Right atrium auricular region (tissue), 2 donors: ENCODE measurements at regions not wholly inside any gene's neighbourhood (a gene's known extent, or its start where the extent isn't known, plus 50 kb on each side); places are given as distances from the start of the nearest gene placed in this dataset.

Experiments used
- DNase-seq: peaks from one replicate; pipeline ENCODE4 v3.0.0-alpha.2; 2019; ENCODE audit warnings: low spot score
- H3K27ac ChIP-seq, 2 donors: fragments of 200-600 bp; sonication (generic); 1 replicate in 1 of 2; 2 replicates in 1 of 2; pipeline ENCODE4 v1.5.1; 2016 to 2019
- H3K27me3 ChIP-seq, 2 donors: fragments of 200-600 bp; sonication (generic); one replicate each; pipeline versions ENCODE4 v1.5.1 to v1.6.0; 2017 to 2019
- H3K36me3 ChIP-seq: fragments of 200-600 bp; sonication (generic); one replicate; pipeline ENCODE4 v1.5.1; 2016
- H3K4me1 ChIP-seq, 2 donors: fragments of 200-600 bp; sonication (generic); one replicate each; pipeline versions ENCODE4 v1.5.1 to v1.6.0; 2017 to 2019
- H3K4me3 ChIP-seq, 2 donors: fragments of 200-600 bp; sonication (generic); 1 replicate in 1 of 2; 2 replicates in 1 of 2; pipeline ENCODE4 v1.5.1; 2017 to 2019; ENCODE audit warnings: mild to moderate bottlenecking in 1 of 2, moderate library complexity in 1 of 2
- H3K9me3 ChIP-seq, 2 donors: fragments of 200-600 bp; sonication (generic); one replicate each; pipeline ENCODE4 v1.5.1; 2019
- CTCF ChIP-seq, 2 donors: fragments of 200-600 bp; sonication (generic); IDR thresholded peaks; one replicate each; pipeline ENCODE4 v1.5.1; 2019; ENCODE audit warnings: antibody characterized with exemption in 2 of 2

DNA sequence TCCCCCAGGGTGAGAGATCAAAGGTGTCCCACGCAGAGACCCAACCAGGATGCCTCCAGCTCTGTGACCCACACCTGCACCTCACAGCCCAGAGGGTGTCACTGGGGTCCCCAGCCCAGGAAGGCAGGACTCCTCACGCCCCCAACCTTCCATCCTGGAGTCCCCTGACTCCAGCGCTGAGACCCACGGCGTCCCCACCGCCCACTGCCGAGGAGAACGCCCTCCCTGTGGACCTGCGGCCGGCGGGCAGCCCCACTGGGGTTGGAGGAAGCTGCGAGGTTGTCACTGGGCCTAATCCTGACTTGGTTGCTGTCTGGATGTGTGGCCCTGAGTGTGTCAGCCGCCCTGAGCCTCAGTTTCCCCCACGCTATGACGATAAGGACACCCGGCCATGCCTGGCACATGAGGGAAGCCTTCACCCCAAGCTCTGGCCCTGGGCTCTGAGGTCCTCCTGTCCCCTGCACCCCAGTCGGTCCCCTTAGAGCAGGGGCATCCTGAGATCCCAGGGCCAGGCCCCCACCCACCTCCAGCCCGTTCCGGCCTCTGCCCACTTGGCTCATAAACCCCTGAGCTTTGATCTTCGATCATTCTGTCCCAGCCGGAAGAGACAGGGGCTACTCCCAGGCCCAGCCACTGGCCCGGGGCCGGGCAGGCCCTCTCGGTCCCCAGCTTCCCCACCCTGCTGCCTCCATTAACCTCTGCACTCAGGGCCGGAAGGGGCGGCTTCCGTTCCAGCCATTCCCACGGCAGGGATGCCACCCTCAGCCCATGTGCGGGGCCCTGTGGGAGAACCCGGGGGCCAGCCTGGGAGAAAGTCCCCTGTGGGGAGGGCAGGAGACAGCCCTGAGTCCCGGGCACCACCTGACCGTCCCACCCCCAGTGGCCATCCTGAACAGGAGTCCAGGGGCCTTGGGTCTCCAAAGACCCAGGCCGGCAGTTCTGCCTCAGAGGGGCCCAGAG lies 113.2 kb downstream of the MICALL2 start:
- Histone ChIP-seq H3K4me1 (no peaks in the 10 kb centered on the region), H3K9me3 (no peaks in the 10 kb centered on the region), H3K27ac (no peak overlapping the region), H3K36me3 (no peaks in the 10 kb centered on the region), H3K4me3 (no peak overlapping the region), H3K27me3 (no peaks in the 10 kb centered on the region)
- DNase-seq, result no peak
- TF ChIP-seq CTCF (IDR thresholded peaks at IDR 0.05), result no peak

DNA sequence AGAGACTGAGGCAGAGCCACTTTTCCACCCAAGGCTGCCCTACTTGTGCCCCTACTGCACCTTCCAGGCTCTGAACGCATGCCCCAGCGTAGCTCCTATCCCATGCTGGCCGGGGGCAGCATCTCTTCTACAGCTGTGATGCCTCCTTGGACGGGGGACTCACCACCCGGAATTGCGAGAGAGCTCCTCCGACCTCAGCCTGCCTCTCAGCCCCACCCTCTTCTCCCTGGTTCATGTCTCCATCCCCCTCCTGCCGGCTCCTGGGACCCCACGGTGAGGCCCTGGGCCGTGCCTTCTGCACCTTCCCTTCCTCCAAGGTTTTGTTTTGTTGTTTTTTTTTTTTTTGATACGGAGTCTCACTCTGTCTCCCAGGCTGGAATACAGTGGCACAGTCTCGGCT lies 112.4 kb downstream of the MICALL2 start:
- TF ChIP-seq CTCF (IDR thresholded peaks at IDR 0.05), result no peak
- no peaks in the 10 kb centered on the region for H3K27me3 ChIP-seq
- no peaks in the 10 kb centered on the region for H3K36me3 ChIP-seq
- no peaks in the 10 kb centered on the region for H3K9me3 ChIP-seq
- no peak for DNase-seq
- no peak overlapping the region for H3K27ac ChIP-seq
- H3K4me3 ChIP-seq, result no peak overlapping the region
- no peaks in the 10 kb centered on the region for H3K4me1 ChIP-seq

DNA sequence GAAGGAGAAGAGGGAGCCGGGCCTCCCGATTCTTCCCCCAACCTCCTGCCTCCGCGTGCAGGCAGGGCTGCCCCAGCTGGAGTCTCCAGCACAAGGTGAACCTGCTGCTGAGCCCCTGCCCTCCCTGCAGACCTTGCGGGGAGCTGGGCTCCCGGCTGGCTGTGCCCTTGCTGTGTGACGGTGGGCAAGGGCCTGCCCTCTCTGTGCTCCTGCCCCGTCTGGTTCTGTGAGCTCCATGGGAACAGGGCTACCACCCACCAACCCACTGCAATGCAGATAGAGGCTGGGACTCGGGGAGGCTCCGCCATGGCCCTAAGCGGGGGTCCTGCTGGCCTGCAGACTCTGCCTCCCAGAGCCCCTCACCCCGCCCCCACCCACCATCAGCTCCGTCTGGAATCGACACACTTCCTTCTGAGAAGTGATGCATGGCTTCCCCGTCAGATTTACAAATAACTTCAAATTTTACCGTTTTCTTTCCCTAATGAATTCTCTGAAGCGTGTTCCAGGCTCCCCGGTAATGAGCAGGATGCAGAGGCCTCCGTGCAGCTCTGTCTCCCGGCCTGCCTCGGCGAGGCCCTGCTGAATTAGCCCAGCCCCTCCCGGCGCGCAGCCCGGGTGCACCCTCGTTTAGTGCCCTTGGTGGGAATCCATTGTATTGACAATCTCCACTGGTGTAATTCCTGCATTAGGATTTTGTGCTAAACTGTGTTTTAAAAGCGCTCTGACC lies 111.0 kb downstream of the MICALL2 start:
- Histone ChIP-seq H3K36me3 (no peaks in the 10 kb centered on the region), H3K9me3 (no peaks in the 10 kb centered on the region), H3K4me3 (no peak overlapping the region), H3K27me3 (no peaks in the 10 kb centered on the region), H3K4me1 (no peaks in the 10 kb centered on the region), H3K27ac (no peak overlapping the region)
- TF ChIP-seq CTCF (IDR thresholded peaks at IDR 0.05), result no peak
- no peak for DNase-seq

- no peak overlapping the region for H3K4me3 ChIP-seq
- no peaks in the 10 kb centered on the region for H3K27me3 ChIP-seq
- H3K36me3 ChIP-seq, result no peaks in the 10 kb centered on the region
- no peak for DNase-seq
- no peak overlapping the region for H3K27ac ChIP-seq
- no peak for TF ChIP-seq CTCF (IDR thresholded peaks at IDR 0.05)
- H3K9me3 ChIP-seq, result no peaks in the 10 kb centered on the region
- H3K4me1 ChIP-seq, result no peaks in the 10 kb centered on the region
Observed at GRCh38 chr7:1348823-1349335, 110.4 kb downstream of the MICALL2 start.

DNA sequence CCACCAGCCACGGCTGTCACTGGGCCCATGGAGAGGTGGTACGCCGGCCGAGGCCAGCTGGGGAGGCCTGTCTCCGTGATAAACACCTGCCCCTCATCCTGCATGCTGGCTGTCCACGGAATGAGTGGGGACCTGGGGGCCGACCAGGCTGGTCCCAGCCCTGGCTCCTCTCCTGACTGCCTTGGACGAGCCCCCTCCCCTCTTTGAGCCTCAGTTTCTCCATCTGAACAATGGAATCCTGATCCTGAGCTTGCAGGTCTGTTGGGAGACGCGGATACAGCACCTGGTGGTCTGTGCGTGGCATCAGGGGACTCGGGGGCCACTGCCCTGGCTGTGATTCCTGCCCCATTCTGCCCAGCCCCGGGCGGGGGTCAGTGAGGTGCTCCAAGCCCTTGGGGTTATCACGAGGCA lies 109.9 kb downstream of the MICALL2 start:
- TF ChIP-seq CTCF (IDR thresholded peaks at IDR 0.05), result no peak
- Histone ChIP-seq H3K27ac (no peak overlapping the region), H3K4me1 (no peaks in the 10 kb centered on the region), H3K4me3 (no peak overlapping the region), H3K36me3 (no peaks in the 10 kb centered on the region), H3K9me3 (no peaks in the 10 kb centered on the region), H3K27me3 (no peaks in the 10 kb centered on the region)
- no peak for DNase-seq
